ENCODE measurements at regions not wholly inside any gene's neighbourhood (a gene's known extent, or its start where the extent isn't known, plus 50 kb on each side); places are given as distances from the start of the nearest gene placed in this dataset.

- TF ChIP-seq CTCF (IDR thresholded peaks at IDR 0.05; ENCODE audit: low read length, missing control alignments): no peak
- no peak overlapping the region for H3K4me3 ChIP-seq (replicated peaks; ENCODE audit: low read depth, low read length)
- DNase-seq (ENCODE audit: low read depth): peak; percentile 98
These were observed 104.8 kb upstream of the CD180 start for GRCh38 chr5:67301285-67301903.

GRCh38 chr5:67300326-67300725 is 103.7 kb upstream of the CD180 start:
- no peak for TF ChIP-seq CTCF (IDR thresholded peaks at IDR 0.05; ENCODE audit: low read length, missing control alignments)
- no peak for DNase-seq (ENCODE audit: low read depth)
- H3K4me3 ChIP-seq (replicated peaks; ENCODE audit: low read depth, low read length): no peak overlapping the region

GRCh38 chr5:67299231-67299735 is 102.7 kb upstream of the CD180 start:
- DNase-seq (ENCODE audit: low read depth): no peak
- no peak for TF ChIP-seq CTCF (IDR thresholded peaks at IDR 0.05; ENCODE audit: low read length, missing control alignments)
- no peak overlapping the region for H3K4me3 ChIP-seq (replicated peaks; ENCODE audit: low read depth, low read length)

DNA sequence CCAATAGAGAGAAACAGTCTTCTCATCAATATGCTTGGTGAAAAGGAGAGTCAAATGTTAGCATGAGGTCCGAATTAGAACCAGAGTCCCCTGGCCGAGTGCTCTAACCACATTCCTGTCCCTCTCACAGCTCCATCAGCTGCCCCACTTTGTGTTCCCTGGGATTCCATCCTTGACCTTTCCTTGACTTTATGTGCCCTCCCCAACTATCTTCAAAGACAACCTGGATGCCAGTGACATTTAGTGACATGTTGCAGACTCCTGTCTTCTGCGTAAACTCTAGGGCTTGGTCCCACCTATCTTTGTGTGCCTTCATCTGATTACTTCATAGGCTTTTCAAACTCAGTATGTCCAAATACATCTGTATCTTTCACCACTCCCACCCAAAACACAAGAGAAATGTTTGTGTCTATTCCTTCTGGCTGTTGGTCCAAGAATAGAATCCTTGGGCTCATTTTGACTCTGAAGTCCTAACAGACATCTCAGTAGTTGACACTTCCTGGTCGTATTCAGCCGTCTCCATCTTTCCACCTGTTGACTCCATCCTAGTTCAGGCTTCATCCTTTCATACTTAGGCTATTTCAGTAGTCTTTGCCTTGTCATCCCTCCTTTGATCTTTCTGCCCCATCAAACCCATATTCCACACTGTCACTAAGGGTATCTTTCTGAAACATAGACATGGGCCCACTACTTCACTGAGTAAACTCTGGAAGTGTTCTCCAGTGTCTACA is 101.4 kb upstream of the CD180 start:
- H3K4me3 ChIP-seq (replicated peaks; ENCODE audit: low read depth, low read length): no peak overlapping the region
- no peak for DNase-seq (ENCODE audit: low read depth)
- TF ChIP-seq CTCF (IDR thresholded peaks at IDR 0.05; ENCODE audit: low read length, missing control alignments): no peak

DNA sequence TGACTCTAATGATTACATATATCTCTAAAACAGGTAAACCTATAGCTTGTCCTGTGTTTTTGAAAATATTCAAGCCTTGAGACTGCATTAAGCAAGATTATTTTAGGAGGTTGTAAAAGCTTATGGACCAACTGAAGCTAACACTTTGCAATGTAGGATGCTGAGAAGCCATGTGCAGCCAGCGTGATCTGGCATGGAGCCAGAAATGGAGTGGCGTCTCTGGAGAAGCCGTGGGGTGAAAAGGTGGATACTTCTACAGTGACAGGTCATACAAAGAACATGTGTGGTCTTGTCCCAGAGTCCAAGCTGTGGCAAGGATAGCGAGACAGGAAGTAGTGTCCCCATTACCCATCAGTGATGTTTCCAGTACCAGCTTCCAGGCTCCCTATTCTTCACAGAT is 100.8 kb upstream of the CD180 start:
- DNase-seq (ENCODE audit: low read depth): no peak
- H3K4me3 ChIP-seq (replicated peaks; ENCODE audit: low read depth, low read length): no peak overlapping the region
- TF ChIP-seq CTCF (IDR thresholded peaks at IDR 0.05; ENCODE audit: low read length, missing control alignments): no peak

DNA sequence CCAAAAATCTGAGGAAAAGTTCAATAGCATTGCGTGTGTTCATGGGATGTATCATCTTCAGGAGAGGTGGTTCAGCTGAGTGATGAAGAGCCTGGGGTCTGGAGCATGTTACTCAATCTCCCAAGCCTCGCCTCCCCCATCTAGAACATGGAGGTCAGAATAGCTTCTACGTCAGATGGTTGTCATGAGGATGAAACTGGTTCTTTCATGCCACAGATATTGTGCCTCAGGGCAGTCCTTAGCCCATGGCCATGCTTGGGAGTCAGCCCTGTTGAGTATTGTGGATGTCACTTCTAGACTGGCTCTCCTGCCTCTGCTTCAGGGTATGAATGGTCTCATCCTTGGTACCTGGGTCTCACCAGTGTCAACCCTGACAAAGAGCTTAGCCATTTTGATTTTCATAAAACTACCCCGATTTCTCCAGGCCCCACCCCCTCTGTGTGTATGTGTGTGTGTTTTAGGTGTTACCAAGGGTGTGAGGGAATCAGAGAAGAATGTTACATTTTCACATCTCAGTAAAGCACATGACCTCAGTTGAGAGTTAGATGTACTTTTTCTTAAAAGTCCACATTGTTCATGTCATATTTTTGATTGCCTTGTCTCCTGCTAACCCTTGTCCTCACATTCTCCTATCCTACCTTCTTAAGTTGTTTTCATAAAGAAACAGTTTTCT is 97.8 kb upstream of the CD180 start:
- no peak for TF ChIP-seq CTCF (IDR thresholded peaks at IDR 0.05; ENCODE audit: low read length, missing control alignments)
- no peak for DNase-seq (ENCODE audit: low read depth)
- H3K4me3 ChIP-seq (replicated peaks; ENCODE audit: low read depth, low read length): no peak overlapping the region
